ENCODE measurements at regions not wholly inside any gene's neighbourhood (a gene's known extent, or its start where the extent isn't known, plus 50 kb on each side); places are given as distances from the start of the nearest gene placed in this dataset.

GRCh38 chr5:74327339-74327685 lies 313.2 kb downstream of the ENC1 start:
- no peak for DNase-seq (ENCODE audit: insufficient read length, low spot score, missing footprints)
- Histone ChIP-seq H3K27ac (ENCODE audit: low read depth, low read length) (peak overlapping the region; percentile 8), H3K79me2 (ENCODE audit: insufficient read depth, low read length) (no peaks in the 10 kb centered on the region), H2AFZ (ENCODE audit: low read length) (no peak overlapping the region), H3K4me3 (ENCODE audit: insufficient read depth, low read length) (no peak overlapping the region), H3K4me1 (ENCODE audit: insufficient read depth, low read length) (peaks cover 15% of the 10 kb centered on the region), H3K4me2 (ENCODE audit: insufficient read depth, low read length) (no peak overlapping the region), H3K9me3 (ENCODE audit: low read depth, low read length) (no peaks in the 10 kb centered on the region), H4K20me1 (ENCODE audit: insufficient read depth, low read length) (no peaks in the 10 kb centered on the region), H3K36me3 (ENCODE audit: insufficient read depth, low read length) (no peaks in the 10 kb centered on the region), H3K27me3 (ENCODE audit: insufficient read depth, low read length) (peaks cover 3% of the 10 kb centered on the region)
- TF ChIP-seq CTCF (IDR thresholded peaks at IDR 0.05; ENCODE audit: extremely low read depth, low read depth, low read length), result no peak

GRCh38 chr5:74326571-74327338 lies 313.8 kb downstream of the ENC1 start:
- Histone ChIP-seq H2AFZ (ENCODE audit: low read length) (no peak overlapping the region), H3K4me2 (ENCODE audit: insufficient read depth, low read length) (no peak overlapping the region), H3K36me3 (ENCODE audit: insufficient read depth, low read length) (no peaks in the 10 kb centered on the region), H3K79me2 (ENCODE audit: insufficient read depth, low read length) (no peaks in the 10 kb centered on the region), H4K20me1 (ENCODE audit: insufficient read depth, low read length) (no peaks in the 10 kb centered on the region), H3K27ac (ENCODE audit: low read depth, low read length) (peak overlapping the region; percentile 8), H3K4me3 (ENCODE audit: insufficient read depth, low read length) (no peak overlapping the region), H3K9me3 (ENCODE audit: low read depth, low read length) (no peaks in the 10 kb centered on the region), H3K4me1 (ENCODE audit: insufficient read depth, low read length) (peaks cover 15% of the 10 kb centered on the region), H3K27me3 (ENCODE audit: insufficient read depth, low read length) (peaks cover 3% of the 10 kb centered on the region)
- TF ChIP-seq CTCF (IDR thresholded peaks at IDR 0.05; ENCODE audit: extremely low read depth, low read depth, low read length), result no peak
- DNase-seq (ENCODE audit: insufficient read length, low spot score, missing footprints), result peak; percentile 58

GRCh38 chr5:74325866-74326265 lies 314.7 kb downstream of the ENC1 start:
- H3K9me3 ChIP-seq (ENCODE audit: low read depth, low read length), result no peaks in the 10 kb centered on the region
- H2AFZ ChIP-seq (ENCODE audit: low read length), result no peak overlapping the region
- H3K4me2 ChIP-seq (ENCODE audit: insufficient read depth, low read length), result no peak overlapping the region
- peaks cover 15% of the 10 kb centered on the region for H3K4me1 ChIP-seq (ENCODE audit: insufficient read depth, low read length)
- H4K20me1 ChIP-seq (ENCODE audit: insufficient read depth, low read length), result no peaks in the 10 kb centered on the region
- no peaks in the 10 kb centered on the region for H3K36me3 ChIP-seq (ENCODE audit: insufficient read depth, low read length)
- H3K27ac ChIP-seq (ENCODE audit: low read depth, low read length), result no peak overlapping the region
- no peak for DNase-seq (ENCODE audit: insufficient read length, low spot score, missing footprints)
- H3K4me3 ChIP-seq (ENCODE audit: insufficient read depth, low read length), result no peak overlapping the region
- no peak for TF ChIP-seq CTCF (IDR thresholded peaks at IDR 0.05; ENCODE audit: extremely low read depth, low read depth, low read length)
- peaks cover 3% of the 10 kb centered on the region for H3K27me3 ChIP-seq (ENCODE audit: insufficient read depth, low read length)
- H3K79me2 ChIP-seq (ENCODE audit: insufficient read depth, low read length), result no peaks in the 10 kb centered on the region

- Histone ChIP-seq H3K36me3 (ENCODE audit: insufficient read depth, low read length) (no peaks in the 10 kb centered on the region), H3K4me2 (ENCODE audit: insufficient read depth, low read length) (no peak overlapping the region), H3K4me1 (ENCODE audit: insufficient read depth, low read length) (peaks cover 15% of the 10 kb centered on the region), H3K27me3 (ENCODE audit: insufficient read depth, low read length) (peaks cover 3% of the 10 kb centered on the region), H3K4me3 (ENCODE audit: insufficient read depth, low read length) (no peak overlapping the region), H3K79me2 (ENCODE audit: insufficient read depth, low read length) (no peaks in the 10 kb centered on the region), H3K9me3 (ENCODE audit: low read depth, low read length) (no peaks in the 10 kb centered on the region), H2AFZ (ENCODE audit: low read length) (no peak overlapping the region), H4K20me1 (ENCODE audit: insufficient read depth, low read length) (no peaks in the 10 kb centered on the region), H3K27ac (ENCODE audit: low read depth, low read length) (no peak overlapping the region)
- DNase-seq (ENCODE audit: insufficient read length, low spot score, missing footprints), result peak; percentile 59
- no peak for TF ChIP-seq CTCF (IDR thresholded peaks at IDR 0.05; ENCODE audit: extremely low read depth, low read depth, low read length)
Measured at GRCh38 chr5:74324556-74324955, 316.0 kb downstream of the ENC1 start.
